Gastroesophageal sphincter (tissue), 4 donors: ENCODE measurements at regions not wholly inside any gene's neighbourhood (a gene's known extent, or its start where the extent isn't known, plus 50 kb on each side); places are given as distances from the start of the nearest gene placed in this dataset.

Experiments used
- ATAC-seq: fragments of 150-250 bp; one replicate; pipeline ENCODE4 v1.9.1; 2016; ENCODE audit warnings: mild to moderate bottlenecking, moderate library complexity
- H3K27ac ChIP-seq, 4 donors: fragments of 200-600 bp; sonication (generic) in 3 of 4; 1 replicate in 3 of 4; 2 replicates in 1 of 4; pipeline ENCODE4 v1.5.1; 2016 to 2019
- H3K27me3 ChIP-seq: fragments of 200-600 bp; sonication (generic); one replicate; pipeline ENCODE4 v1.5.1; 2019
- H3K36me3 ChIP-seq, 2 donors: fragments of 200-600 bp; sonication (generic); one replicate each; pipeline ENCODE4 v1.5.1; 2019; ENCODE audit warnings: control low read depth in 1 of 2
- H3K4me1 ChIP-seq, 3 donors: fragments of 200-600 bp; sonication (generic); 1 replicate in 2 of 3; 2 replicates in 1 of 3; pipeline ENCODE4 v1.5.1; 2016 to 2019; ENCODE audit warnings: control low read depth in 2 of 3
- H3K4me3 ChIP-seq, 2 donors: fragments of 200-600 bp; sonication (generic); one replicate each; pipeline ENCODE4 v1.5.1; 2019; ENCODE audit warnings: mild to moderate bottlenecking in 1 of 2, moderate library complexity in 1 of 2
- H3K9me3 ChIP-seq, 3 donors: fragments of 200-600 bp; sonication (generic); one replicate each; pipeline ENCODE4 v1.5.1; 2017 to 2019; ENCODE audit warnings: control low read depth in 2 of 3
- CTCF ChIP-seq, 4 experiments: fragments of 200-600 bp in 2 of 4; fragments of 450-650 bp in 2 of 4; sonication (generic) in 1 of 4; IDR thresholded peaks; one replicate each; pipeline ENCODE4 v1.5.1; 2017 to 2019; ENCODE audit warnings: antibody characterized with exemption in 4 of 4, mild to moderate bottlenecking in 2 of 4, moderate library complexity in 2 of 4
- EP300 ChIP-seq: sonication (generic); formaldehyde crosslinking; IDR thresholded peaks from one replicate; pipeline ENCODE4 v1.6.1; 2017; ENCODE audit warnings: antibody characterized with exemption, mild to moderate bottlenecking
- POLR2A ChIP-seq, 2 donors: fragments of 450-650 bp; IDR thresholded peaks; one replicate each; pipeline ENCODE4 v1.6.1; 2017; ENCODE audit warnings: antibody characterized with exemption in 2 of 2, mild to moderate bottlenecking in 2 of 2, moderate library complexity in 1 of 2
- POLR2AphosphoS5 ChIP-seq: sonication (generic); formaldehyde crosslinking; IDR thresholded peaks from one replicate; pipeline ENCODE4 v1.6.1; 2017; ENCODE audit warnings: antibody characterized with exemption
- WGBS, 2 donors: methylation state at CpG; one replicate each; pipeline ENCODE4 v1.1.5; 2018; ENCODE audit warnings: low coverage in 1 of 2; 5-methylcytosine and 5-hydroxymethylcytosine counted together

GRCh38 chr1:191851799-191852595 lies 306.3 kb upstream of the RGS18 start:
- no peak for ATAC-seq
- WGBS, 2 donors: 79 to 91% methylated on average over 1 of the region's 1 CpG

GRCh38 chr1:191852907-191853306 lies 305.4 kb upstream of the RGS18 start:
- WGBS, 2 donors: 89 to 100% methylated on average over 1 of the region's 1 CpG
- Histone ChIP-seq H3K27ac (no peak overlapping the region), H3K4me1 (no peaks in the 10 kb centered on the region), H3K9me3 (no peaks in the 10 kb centered on the region), H3K27me3 (no peaks in the 10 kb centered on the region), H3K4me3 (no peak overlapping the region), H3K36me3 (no peaks in the 10 kb centered on the region)
- no peak for ATAC-seq
- no peak for TF ChIP-seq EP300
- no peak for TF ChIP-seq POLR2AphosphoS5
- no peak for TF ChIP-seq POLR2A (IDR thresholded peaks at IDR 0.05)

More at GRCh38 chr1:191851799-191852595, 306.3 kb upstream of the RGS18 start:
- Histone ChIP-seq H3K4me1 (no peaks in the 10 kb centered on the region), H3K36me3 (no peaks in the 10 kb centered on the region), H3K27me3 (no peaks in the 10 kb centered on the region), H3K27ac (no peak overlapping the region), H3K9me3 (no peaks in the 10 kb centered on the region), H3K4me3 (no peak overlapping the region)
- TF ChIP-seq CTCF (IDR thresholded peaks at IDR 0.05): no peak
- no peak for TF ChIP-seq POLR2AphosphoS5
- TF ChIP-seq POLR2A (IDR thresholded peaks at IDR 0.05): no peak
- no peak for TF ChIP-seq EP300

- Histone ChIP-seq H3K9me3 (peaks cover 0 to 1% (median 0%) of the 10 kb centered on the region in 3 donors), H3K27ac (no peak overlapping the region), H3K27me3 (no peaks in the 10 kb centered on the region), H3K4me3 (no peak overlapping the region), H3K4me1 (no peaks in the 10 kb centered on the region), H3K36me3 (no peaks in the 10 kb centered on the region)
- 73 to 91% methylated on average over 1 of the region's 1 CpG for WGBS, 2 donors
- no peak for ATAC-seq
- TF ChIP-seq POLR2A (IDR thresholded peaks at IDR 0.05) (no peak), POLR2AphosphoS5 (no peak), CTCF (IDR thresholded peaks at IDR 0.05) (no peak), EP300 (no peak)
These were observed 300.7 kb upstream of the RGS18 start for GRCh38 chr1:191857600-191857999.

- WGBS, 2 donors: 57 to 63% methylated on average over 3 to 6 of the region's 6 CpGs
- no peak for ATAC-seq
- H3K27ac ChIP-seq: no peak overlapping the region
- H3K4me1 ChIP-seq: no peaks in the 10 kb centered on the region
- no peaks in the 10 kb centered on the region for H3K36me3 ChIP-seq
- peaks cover 0 to 9% (median 0%) of the 10 kb centered on the region in 3 donors for H3K9me3 ChIP-seq
- no peaks in the 10 kb centered on the region for H3K27me3 ChIP-seq
- no peak for TF ChIP-seq POLR2A (IDR thresholded peaks at IDR 0.05)
- no peak overlapping the region for H3K4me3 ChIP-seq
These were observed 292.8 kb upstream of the RGS18 start for GRCh38 chr1:191865479-191865878.

GRCh38 chr1:191866155-191866554 lies 292.1 kb upstream of the RGS18 start:
- WGBS, 2 donors: 87 to 89% methylated on average over 2 of the region's 2 CpGs
- no peaks in the 10 kb centered on the region for H3K4me1 ChIP-seq

More at GRCh38 chr1:191866155-191866554, 292.1 kb upstream of the RGS18 start:
- TF ChIP-seq CTCF (IDR thresholded peaks at IDR 0.05): no peak
- TF ChIP-seq POLR2AphosphoS5: no peak
- no peak for TF ChIP-seq EP300
- no peak for TF ChIP-seq POLR2A (IDR thresholded peaks at IDR 0.05)
- Histone ChIP-seq H3K4me3 (no peak overlapping the region), H3K36me3 (no peaks in the 10 kb centered on the region), H3K27ac (no peak overlapping the region), H3K27me3 (no peaks in the 10 kb centered on the region), H3K9me3 (peaks cover 0 to 9% (median 0%) of the 10 kb centered on the region in 3 donors)
- ATAC-seq: no peak
